Rectal smooth muscle tissue (tissue), 1 donor: ENCODE measurements at regions not wholly inside any gene's neighbourhood (a gene's known extent, or its start where the extent isn't known, plus 50 kb on each side); places are given as distances from the start of the nearest gene placed in this dataset.
A peak's percentile ranks its signal among the peaks of the same experiment; 100 is the strongest.

Source experiments
- H3K27ac ChIP-seq: one replicate; pipeline ENCODE4 v1.7.0; 2013; ENCODE audit warnings: low read depth, low read length, inconsistent platforms
- H3K27me3 ChIP-seq: one replicate; pipeline ENCODE4 v1.7.0; 2013; ENCODE audit warnings: low read length; ENCODE audit not compliant: control insufficient read depth, insufficient read depth
- H3K36me3 ChIP-seq: one replicate; pipeline ENCODE4 v1.7.0; 2013; ENCODE audit warnings: low read length; ENCODE audit not compliant: control insufficient read depth, insufficient read depth
- H3K4me1 ChIP-seq: one replicate; pipeline ENCODE4 v1.7.0; 2013; ENCODE audit warnings: low read length; ENCODE audit not compliant: control insufficient read depth, insufficient read depth
- H3K4me3 ChIP-seq: one replicate; pipeline ENCODE4 v1.7.0; 2013; ENCODE audit warnings: low read length
- H3K9ac ChIP-seq: one replicate; pipeline ENCODE4 v1.7.0; 2013; ENCODE audit warnings: low read length

- Histone ChIP-seq H3K4me3 (no peak overlapping the region), H3K9ac (no peak overlapping the region), H3K27me3 (no peaks in the 10 kb centered on the region), H3K36me3 (no peaks in the 10 kb centered on the region), H3K4me1 (no peaks in the 10 kb centered on the region), H3K27ac (no peak overlapping the region)
Observed at GRCh38 chr10:47156873-47157272, 143.1 kb upstream of the GDF10 start.

- Histone ChIP-seq H3K27me3 (no peaks in the 10 kb centered on the region), H3K36me3 (no peaks in the 10 kb centered on the region), H3K4me1 (no peaks in the 10 kb centered on the region), H3K27ac (no peak overlapping the region), H3K9ac (no peak overlapping the region), H3K4me3 (no peak overlapping the region)
Observed at GRCh38 chr10:47158116-47159071, 141.6 kb upstream of the GDF10 start.

GRCh38 chr10:47159361-47160260 lies 140.4 kb upstream of the GDF10 start:
- Histone ChIP-seq H3K9ac (no peak overlapping the region), H3K4me3 (no peak overlapping the region), H3K4me1 (no peaks in the 10 kb centered on the region), H3K36me3 (no peaks in the 10 kb centered on the region), H3K27ac (no peak overlapping the region), H3K27me3 (no peaks in the 10 kb centered on the region)

- Histone ChIP-seq H3K4me1 (no peaks in the 10 kb centered on the region), H3K9ac (no peak overlapping the region), H3K27me3 (no peaks in the 10 kb centered on the region), H3K4me3 (no peak overlapping the region), H3K36me3 (no peaks in the 10 kb centered on the region), H3K27ac (no peak overlapping the region)
Observed at GRCh38 chr10:47160261-47160908, 139.6 kb upstream of the GDF10 start.

DNA sequence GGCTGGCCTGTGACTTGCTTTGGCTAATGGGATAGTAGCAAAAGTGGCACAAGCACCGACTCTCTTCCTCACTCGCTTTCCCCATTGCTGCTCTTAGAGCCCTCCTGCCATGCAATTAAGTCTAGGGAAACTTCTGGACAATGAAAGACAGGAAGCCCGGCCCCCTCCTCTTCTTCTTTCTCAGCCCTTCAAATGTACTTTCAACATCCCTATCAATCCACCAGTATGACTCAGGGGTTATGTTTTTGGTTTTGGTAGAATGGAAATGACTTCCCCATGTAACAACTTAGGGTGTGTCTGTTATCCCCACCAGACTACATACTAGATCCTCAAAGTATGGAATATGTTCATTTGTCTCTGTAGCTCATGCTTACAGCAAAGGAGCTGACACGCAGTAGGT lies 139.0 kb upstream of the GDF10 start:
- Histone ChIP-seq H3K36me3 (no peaks in the 10 kb centered on the region), H3K4me1 (no peaks in the 10 kb centered on the region), H3K9ac (no peak overlapping the region), H3K27ac (no peak overlapping the region), H3K4me3 (no peak overlapping the region), H3K27me3 (no peaks in the 10 kb centered on the region)

DNA sequence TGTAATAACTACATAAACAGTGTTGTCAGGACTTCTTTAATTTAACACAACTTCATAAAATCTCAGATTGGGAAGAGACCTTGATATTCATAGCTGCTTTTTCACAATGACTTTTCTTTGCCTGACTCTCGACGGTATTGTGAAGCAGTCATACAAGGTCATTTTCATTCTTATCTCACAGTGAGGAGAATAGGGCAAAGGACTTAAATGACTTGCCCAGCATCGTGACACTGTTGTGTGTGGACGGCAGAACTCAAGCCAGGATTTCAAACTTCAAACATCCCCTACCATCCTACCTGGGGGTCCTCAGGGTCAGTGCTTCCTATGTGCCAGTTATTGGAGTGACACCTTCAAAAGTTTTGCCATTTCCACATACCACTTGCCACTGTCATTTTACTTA lies 138.5 kb upstream of the GDF10 start:
- H3K9ac ChIP-seq: no peak overlapping the region
- H3K4me1 ChIP-seq: no peaks in the 10 kb centered on the region
- no peaks in the 10 kb centered on the region for H3K36me3 ChIP-seq
- no peak overlapping the region for H3K4me3 ChIP-seq
- no peak overlapping the region for H3K27ac ChIP-seq
- no peaks in the 10 kb centered on the region for H3K27me3 ChIP-seq

DNA sequence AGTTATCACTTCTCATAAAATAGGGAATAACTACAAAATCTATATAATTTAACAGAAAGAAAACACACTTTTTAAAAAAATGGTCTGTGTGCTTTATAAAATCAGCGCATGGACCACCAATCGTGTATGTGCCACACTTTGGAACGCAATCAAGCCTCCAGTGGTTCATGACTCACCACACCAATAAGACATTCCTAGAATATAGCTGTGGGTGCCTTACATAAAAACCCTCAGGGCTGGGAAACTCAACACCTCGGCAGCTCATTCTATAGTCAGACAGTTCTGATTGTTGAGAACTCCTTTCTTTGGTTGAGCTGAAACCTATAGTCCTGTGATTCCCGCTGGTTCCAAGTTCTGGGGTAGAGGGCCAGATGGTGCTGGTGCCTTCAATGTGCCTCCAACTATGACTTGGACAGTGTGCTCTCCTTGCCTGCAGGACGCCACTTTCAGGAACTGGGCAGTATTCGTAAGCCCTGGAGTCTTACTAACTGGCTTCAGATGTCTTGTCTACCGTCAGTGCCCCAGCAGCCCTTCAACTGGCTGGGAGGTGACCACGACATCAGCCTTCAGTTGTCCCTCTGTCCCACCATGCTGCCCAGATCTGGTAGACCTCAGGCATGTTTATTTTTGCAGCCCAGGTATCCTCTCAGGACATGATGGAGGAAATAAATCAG lies 135.7 kb upstream of the GDF10 start:
- no peak overlapping the region for H3K4me3 ChIP-seq
- H3K27me3 ChIP-seq: no peaks in the 10 kb centered on the region
- no peak overlapping the region for H3K27ac ChIP-seq
- H3K36me3 ChIP-seq: no peaks in the 10 kb centered on the region
- no peak overlapping the region for H3K9ac ChIP-seq
- no peaks in the 10 kb centered on the region for H3K4me1 ChIP-seq

DNA sequence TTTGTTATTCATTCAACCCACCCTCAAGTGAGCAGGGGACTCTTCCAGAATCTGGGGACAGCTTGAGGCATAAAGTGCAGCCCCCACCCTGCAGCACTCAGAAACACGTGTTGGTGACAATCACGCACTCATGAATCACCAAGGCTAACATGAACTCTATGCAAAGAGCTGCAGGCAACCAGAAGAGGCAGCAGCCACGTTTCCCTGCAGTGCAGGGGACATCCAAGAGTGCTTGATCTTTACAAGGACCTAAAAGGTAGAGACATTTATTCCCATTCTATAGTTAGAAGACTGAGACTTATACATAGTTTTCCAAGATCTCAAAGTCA lies 135.2 kb upstream of the GDF10 start:
- H3K4me1 ChIP-seq: no peaks in the 10 kb centered on the region
- no peak overlapping the region for H3K4me3 ChIP-seq
- no peak overlapping the region for H3K27ac ChIP-seq
- H3K9ac ChIP-seq: no peak overlapping the region
- H3K27me3 ChIP-seq: no peaks in the 10 kb centered on the region
- no peaks in the 10 kb centered on the region for H3K36me3 ChIP-seq

- Histone ChIP-seq H3K36me3 (no peaks in the 10 kb centered on the region), H3K4me1 (no peaks in the 10 kb centered on the region), H3K27ac (peak overlapping the region; percentile 10), H3K4me3 (peak overlapping the region; percentile 49), H3K9ac (no peak overlapping the region), H3K27me3 (no peaks in the 10 kb centered on the region)
Observed at GRCh38 chr10:47165168-47165710, 134.8 kb upstream of the GDF10 start.

DNA sequence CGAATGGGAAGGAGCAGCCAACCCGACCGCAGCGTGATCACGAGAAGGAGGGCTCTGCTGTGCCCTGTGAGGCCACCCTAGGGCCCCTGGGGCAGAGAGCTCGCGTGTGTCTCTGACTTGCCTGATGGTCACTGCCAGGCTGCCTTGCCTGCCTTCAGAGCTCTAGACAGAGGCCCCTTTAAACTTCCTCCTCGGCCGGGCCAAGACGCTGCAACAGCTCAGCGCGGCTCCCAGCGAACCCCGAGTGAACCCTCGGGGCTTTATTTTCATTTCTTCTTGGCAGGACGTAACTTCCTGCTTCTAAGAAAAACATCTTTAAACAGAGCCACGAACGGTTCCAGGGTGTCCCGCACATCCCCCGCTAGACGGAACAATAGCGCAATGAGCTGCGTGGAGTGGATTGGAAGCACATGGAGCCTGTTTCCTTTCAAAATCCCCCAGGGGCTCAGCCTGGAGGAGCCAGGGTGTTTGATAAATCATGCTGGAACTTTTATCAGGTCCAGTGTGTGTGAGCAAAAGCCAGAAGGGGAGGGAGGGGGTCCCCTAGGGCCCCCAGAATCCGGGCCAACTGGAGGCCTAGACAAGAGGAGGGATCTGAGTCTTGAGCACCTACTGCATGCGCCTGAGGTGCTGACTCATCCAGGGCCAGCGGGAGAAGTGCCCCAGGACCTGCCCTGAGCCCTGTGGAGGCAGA lies 134.1 kb upstream of the GDF10 start:
- peak overlapping the region; percentile 49 for H3K4me3 ChIP-seq
- H3K4me1 ChIP-seq: no peaks in the 10 kb centered on the region
- H3K36me3 ChIP-seq: no peaks in the 10 kb centered on the region
- H3K9ac ChIP-seq: no peak overlapping the region
- no peaks in the 10 kb centered on the region for H3K27me3 ChIP-seq
- peak overlapping the region; percentile 27 for H3K27ac ChIP-seq

DNA sequence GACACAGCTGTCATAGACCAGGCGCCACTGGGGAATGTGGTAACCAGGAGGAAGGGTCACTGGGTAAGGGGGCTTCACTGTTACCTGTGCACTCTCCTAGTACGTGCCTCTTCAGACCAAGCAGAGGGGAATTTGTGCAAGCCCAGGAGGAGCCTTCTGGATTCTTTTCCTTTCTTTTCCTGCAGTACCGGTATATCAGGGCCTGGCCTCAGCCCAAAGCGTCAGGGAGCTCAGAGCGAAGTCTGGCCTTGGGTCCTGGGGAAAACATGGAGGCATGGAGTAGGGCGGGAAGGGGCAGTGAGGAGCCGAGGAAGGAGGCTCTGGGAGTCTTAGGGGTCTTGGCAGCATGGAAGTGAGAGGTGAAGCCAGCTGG lies 133.6 kb upstream of the GDF10 start:
- H3K36me3 ChIP-seq: no peaks in the 10 kb centered on the region
- H3K4me1 ChIP-seq: no peaks in the 10 kb centered on the region
- no peaks in the 10 kb centered on the region for H3K27me3 ChIP-seq
- peak overlapping the region; percentile 49 for H3K4me3 ChIP-seq
- H3K9ac ChIP-seq: no peak overlapping the region
- H3K27ac ChIP-seq: peak overlapping the region; percentile 27
